SHP77 treated with DMSO at 0.1 percent for 48 hours (cell line): ENCODE measurements at regions not wholly inside any gene's neighbourhood (a gene's known extent, or its start where the extent isn't known, plus 50 kb on each side); places are given as distances from the start of the nearest gene placed in this dataset.

ENCODE experiments used
- DNase-seq: peaks from one replicate; lab custom pipeline; 2025; lab: John Stamatoyannopoulos, UW

GRCh38 chr3:64353226-64353625, 128.0 kb upstream of the PRICKLE2 start:
- DNase-seq: no peak

- DNase-seq: no peak
Measured at GRCh38 chr3:64352639-64352992, 127.3 kb upstream of the PRICKLE2 start.

GRCh38 chr3:64351713-64352638, 126.7 kb upstream of the PRICKLE2 start:
- DNase-seq: no peak

- no peak for DNase-seq
Measured at GRCh38 chr3:64349551-64349950, 124.3 kb upstream of the PRICKLE2 start.

- DNase-seq: no peak
Measured at GRCh38 chr3:64345371-64345770, 120.1 kb upstream of the PRICKLE2 start.

GRCh38 chr3:64344721-64345207, 119.5 kb upstream of the PRICKLE2 start:
- DNase-seq: no peak

- DNase-seq: no peak
Measured at GRCh38 chr3:64343689-64344430, 118.6 kb upstream of the PRICKLE2 start.

- no peak for DNase-seq
Measured at GRCh38 chr3:64342940-64343688, 117.8 kb upstream of the PRICKLE2 start.

GRCh38 chr3:64341296-64341695, 116.0 kb upstream of the PRICKLE2 start:
- DNase-seq: no peak

GRCh38 chr3:64340641-64341101, 115.4 kb upstream of the PRICKLE2 start:
- no peak for DNase-seq

GRCh38 chr3:64336488-64336887, 111.2 kb upstream of the PRICKLE2 start:
- no peak for DNase-seq

- no peak for DNase-seq
Measured at GRCh38 chr3:64332459-64333350, 107.4 kb upstream of the PRICKLE2 start.

- DNase-seq: no peak
Measured at GRCh38 chr3:64331605-64332004, 106.3 kb upstream of the PRICKLE2 start.

GRCh38 chr3:64329037-64329436, 103.8 kb upstream of the PRICKLE2 start:
- no peak for DNase-seq

- peak; percentile 17 for DNase-seq
Measured at GRCh38 chr3:64327100-64327804, 102.0 kb upstream of the PRICKLE2 start.

GRCh38 chr3:64321747-64322146, 96.5 kb upstream of the PRICKLE2 start:
- no peak for DNase-seq

GRCh38 chr3:64319391-64319790, 94.1 kb upstream of the PRICKLE2 start:
- no peak for DNase-seq

GRCh38 chr3:64318668-64319271, 93.5 kb upstream of the PRICKLE2 start:
- DNase-seq: no peak

- no peak for DNase-seq
Measured at GRCh38 chr3:64318001-64318400, 92.7 kb upstream of the PRICKLE2 start.

- no peak for DNase-seq
Measured at GRCh38 chr3:64316971-64317370, 91.7 kb upstream of the PRICKLE2 start.
